CD4-positive, alpha-beta T cell treated with Interferon gamma for 1 hour (primary cell): ENCODE measurements at regions not wholly inside any gene's neighbourhood (a gene's known extent, or its start where the extent isn't known, plus 50 kb on each side); places are given as distances from the start of the nearest gene placed in this dataset.
"Not testable (repeated sequence)": the region's sequence is repeated elsewhere in the genome, so short reads cannot be mapped to it uniquely, and the experiment has no call there.

ENCODE experiments used
- DNase-seq: peaks from one replicate; pipeline ENCODE4 v3.0.0-alpha.2; 2020

DNA sequence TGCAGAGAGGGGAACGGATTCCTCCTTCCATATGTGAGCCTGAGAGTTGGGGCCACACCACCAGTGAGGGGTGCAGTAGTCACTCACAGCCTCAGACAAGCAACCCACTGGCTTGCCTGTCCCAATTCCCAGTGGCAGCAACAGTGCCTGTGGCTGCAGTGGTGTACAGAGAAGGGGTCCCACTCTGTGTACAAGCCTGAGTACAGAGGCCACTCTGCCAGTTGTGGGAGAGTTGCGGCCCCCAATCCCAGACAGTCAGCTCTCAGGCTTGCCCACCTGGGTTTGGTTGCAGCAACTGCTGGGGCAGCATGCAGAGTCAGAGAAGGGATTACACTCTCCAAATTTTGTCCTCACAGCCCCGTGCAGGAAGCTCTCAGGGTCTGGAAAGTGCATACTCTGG is 133.2 kb upstream of the RFX3 start:
- no peak for DNase-seq

GRCh38 chr9:3656224-3656623 is 130.4 kb upstream of the RFX3 start:
- DNase-seq, result no peak

DNA sequence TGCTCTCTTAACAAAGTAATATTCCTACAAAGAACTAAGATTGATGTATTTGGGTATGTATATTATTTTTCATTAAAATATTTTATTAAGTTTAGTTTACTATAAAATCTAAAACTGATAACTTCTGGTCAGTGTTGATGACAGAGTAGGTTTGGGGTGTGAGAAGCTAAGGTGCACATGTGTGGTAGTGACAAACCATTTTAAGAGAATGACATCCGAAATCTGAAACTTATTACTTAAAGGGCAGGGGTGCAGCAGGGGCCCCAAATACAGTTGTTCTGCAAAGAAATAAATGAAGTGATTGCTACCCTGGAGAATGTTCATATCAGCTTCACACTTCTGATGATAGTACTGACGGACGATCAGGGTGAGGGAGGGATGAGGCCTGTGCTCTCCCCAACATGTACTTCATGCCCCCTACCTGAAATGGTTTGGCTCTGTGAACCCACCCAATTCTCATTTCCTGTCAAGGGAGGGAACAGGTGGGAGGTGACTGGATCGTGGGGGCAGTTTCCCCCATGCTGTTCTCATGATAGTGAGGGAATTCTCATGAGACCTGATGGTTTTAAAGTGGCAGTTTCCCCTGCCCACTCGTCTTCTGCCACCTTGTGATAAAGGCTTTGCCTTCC is 125.3 kb upstream of the RFX3 start:
- DNase-seq, result no peak

- DNase-seq, result no peak
Measured at GRCh38 chr9:3648722-3649246, 123.0 kb upstream of the RFX3 start.

- no peak for DNase-seq
Measured at GRCh38 chr9:3648266-3648665, 122.5 kb upstream of the RFX3 start.

DNA sequence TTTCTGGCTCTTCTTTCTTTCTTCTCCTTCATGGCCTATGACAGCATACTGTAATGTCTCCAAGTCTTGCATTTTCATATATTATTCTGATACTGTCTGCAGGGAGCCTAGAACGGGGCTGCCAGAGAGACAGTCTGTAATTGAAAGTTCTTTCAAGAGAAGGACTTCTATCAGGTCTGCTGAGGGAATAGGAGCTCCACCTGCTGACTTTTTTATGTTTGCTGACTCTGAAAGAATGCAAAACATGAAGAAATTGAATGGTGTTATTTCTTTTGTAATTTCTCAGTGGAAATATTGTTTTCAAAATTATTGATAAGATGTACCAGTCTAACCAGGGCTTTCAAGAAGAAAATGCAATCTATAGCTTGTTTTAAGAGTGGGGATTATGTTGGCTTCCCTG is 121.9 kb upstream of the RFX3 start:
- DNase-seq, result no peak

- no peak for DNase-seq
Measured at GRCh38 chr9:3646226-3646625, 120.4 kb upstream of the RFX3 start.

DNA sequence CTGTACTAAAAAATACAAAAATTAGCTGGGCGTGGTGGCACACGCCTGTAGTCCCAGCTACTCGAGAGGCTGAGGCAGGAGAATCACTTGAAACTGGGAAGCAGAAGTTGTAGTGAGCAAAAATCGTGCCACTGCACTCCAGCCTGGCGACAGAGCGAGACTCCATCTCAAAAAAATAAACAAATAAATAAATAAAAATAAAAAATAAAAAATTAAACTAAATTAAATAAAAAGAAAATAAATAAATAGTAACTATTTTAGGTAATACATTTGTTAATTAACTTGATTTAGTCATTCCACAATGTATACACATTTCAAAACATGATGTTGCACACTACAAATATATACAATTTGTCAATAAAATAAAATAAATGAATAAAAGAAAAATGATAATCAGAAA is 116.3 kb upstream of the RFX3 start:
- not testable (repeated sequence) for DNase-seq

GRCh38 chr9:3629495-3629894 is 103.7 kb upstream of the RFX3 start:
- DNase-seq, result no peak

- no peak for DNase-seq
Measured at GRCh38 chr9:3628239-3628638, 102.4 kb upstream of the RFX3 start.

DNA sequence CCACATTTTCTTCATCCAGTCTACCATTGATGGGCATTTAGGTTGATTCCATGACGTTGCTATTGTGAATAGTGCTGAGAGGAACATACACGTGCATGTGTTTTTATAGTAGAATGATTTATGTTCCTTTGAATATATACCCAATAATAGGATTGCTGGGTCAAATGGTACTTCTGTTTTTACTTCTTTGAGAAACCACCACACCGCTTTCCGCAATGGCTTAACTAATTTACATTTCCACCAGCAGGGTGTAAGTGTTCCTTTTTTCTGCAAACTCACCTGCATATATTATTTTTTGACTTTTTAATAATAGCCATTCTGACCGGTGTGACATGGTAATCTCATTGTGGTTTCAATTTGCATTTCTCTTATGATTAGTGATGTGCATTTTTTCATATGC is 82.2 kb upstream of the RFX3 start:
- DNase-seq, result no peak

GRCh38 chr9:3600672-3601071 is 74.9 kb upstream of the RFX3 start:
- no peak for DNase-seq

DNA sequence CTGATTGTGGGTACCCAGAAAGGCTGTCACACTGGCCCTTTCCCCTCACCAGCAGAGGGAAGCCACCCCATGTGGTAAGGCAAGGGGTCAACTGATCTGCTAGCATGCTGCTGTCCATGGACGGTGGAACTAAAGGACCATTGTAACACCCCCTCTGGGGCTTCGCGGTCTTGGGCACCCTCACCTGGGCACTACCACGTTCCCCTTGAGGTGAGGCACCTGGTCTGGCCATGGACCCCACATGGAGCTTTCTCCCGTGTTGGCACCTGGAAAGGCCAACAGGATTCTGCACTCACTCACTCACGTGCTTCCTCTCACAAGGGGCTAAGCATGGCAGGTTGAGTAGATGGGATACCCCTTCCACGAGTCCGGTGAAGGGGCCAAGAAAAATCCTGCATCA is 72.0 kb upstream of the RFX3 start:
- DNase-seq, result no peak

DNA sequence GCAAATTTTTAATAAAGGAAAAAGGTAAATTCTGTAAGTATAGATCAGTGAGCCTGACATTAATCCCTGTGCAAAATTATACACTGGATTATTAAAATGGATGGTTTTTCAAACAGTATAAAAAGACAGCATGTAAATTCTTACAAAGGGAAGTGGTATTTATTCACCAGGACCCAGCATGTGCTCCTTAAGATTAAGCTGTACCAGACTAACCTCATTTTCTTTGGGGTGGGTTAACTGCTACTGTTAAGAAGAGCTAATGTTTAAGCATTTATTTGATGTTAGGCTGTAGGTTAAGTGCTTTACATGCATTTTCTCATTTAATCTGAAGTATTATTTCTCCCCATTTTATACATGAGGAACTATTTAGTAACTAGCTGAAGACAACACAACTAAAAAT is 60.3 kb upstream of the RFX3 start:
- DNase-seq, result no peak

DNA sequence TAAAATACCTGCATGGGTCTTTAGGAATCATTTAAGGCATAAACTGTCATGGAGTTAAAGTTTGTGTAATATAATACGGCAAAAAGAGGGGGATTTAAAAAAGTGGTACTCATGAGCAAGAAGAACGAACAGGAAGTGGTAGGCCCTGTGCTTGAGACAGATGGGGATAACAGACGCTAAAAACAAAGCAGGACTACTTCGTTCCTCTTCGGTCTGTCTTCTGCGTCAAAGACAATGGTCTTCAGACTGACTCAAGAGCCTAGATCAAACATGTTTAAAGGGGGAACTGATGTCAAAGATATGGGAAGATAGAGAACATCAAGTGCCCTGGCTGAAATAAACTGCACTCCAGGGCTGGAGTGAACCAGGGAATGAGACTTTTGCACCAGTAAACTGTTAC is 59.8 kb upstream of the RFX3 start:
- DNase-seq, result no peak

DNA sequence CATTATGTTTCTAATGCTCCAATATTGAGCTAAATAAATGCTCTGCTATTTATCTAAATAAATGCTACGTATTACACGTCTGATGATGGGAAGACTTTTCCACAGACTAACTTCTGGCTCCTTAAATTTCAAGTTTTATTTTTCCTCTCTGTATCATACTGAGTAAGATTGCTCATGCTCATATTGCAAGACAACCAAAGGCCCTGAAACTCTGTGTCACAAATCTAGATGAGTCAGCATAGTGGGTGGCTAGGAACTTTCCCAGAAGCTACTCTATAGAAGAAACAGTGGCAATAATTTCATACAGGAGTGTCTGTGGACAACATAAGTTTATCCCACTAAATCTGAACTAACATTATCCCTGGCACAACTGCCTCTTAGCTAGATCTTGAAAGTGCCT is 53.0 kb upstream of the RFX3 start:
- DNase-seq, result no peak

GRCh38 chr9:3576328-3576727 is 50.5 kb upstream of the RFX3 start:
- DNase-seq, result peak; percentile 5

DNA sequence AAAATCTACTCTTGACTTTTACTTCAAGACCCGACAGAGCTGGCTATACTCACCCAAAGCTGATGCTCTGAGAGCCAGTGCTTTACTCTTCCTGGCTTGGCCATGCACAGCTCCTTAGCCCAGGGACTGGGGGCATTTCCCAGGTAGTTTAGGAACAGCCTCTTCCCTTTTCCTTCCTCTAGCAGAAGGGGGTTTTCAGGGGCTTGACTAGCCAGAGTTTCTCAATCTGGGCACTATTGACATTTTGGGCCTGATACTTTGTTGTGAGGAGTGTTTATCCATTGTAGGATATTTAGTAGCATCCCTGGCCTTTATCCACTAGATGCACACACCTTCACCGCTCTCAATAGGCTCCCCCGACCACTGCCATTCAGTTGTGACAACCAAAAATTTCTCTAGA is 50.0 kb upstream of the RFX3 start:
- no peak for DNase-seq
